Endothelial cell of umbilical vein (primary cell): ENCODE measurements at regions not wholly inside any gene's neighbourhood (a gene's known extent, or its start where the extent isn't known, plus 50 kb on each side); places are given as distances from the start of the nearest gene placed in this dataset.

Experiments
- EZH2 ChIP-seq: IDR thresholded peaks from 2 replicates; pipeline ENCODE4 v1.6.1; 2012; ENCODE audit warnings: borderline replicate concordance, low read depth, mild to moderate bottlenecking, moderate library complexity, low read length, inconsistent platforms; ENCODE audit not compliant: severe bottlenecking
- JUN ChIP-seq: IDR thresholded peaks from 2 replicates; pipeline ENCODE4 v1.6.1; 2011; ENCODE audit warnings: borderline replicate concordance, low read depth; ENCODE audit not compliant: insufficient read length, insufficient read depth
- POLR2A ChIP-seq: IDR thresholded peaks from 2 replicates; pipeline ENCODE4 v1.6.1; 2012; ENCODE audit warnings: low read depth, mild to moderate bottlenecking, control low read depth, low read length
- POLR2AphosphoS5 ChIP-seq: IDR thresholded peaks from 2 replicates; pipeline ENCODE4 v1.6.1; 2012; ENCODE audit warnings: low read depth, mild to moderate bottlenecking, control low read depth, low read length, moderate library complexity; ENCODE audit not compliant: insufficient read depth
- TF ChIP-seq, protein P1 (sequence below), 2 donors: IDR thresholded peaks; 1 replicate in 1 of 2; 2 replicates in 1 of 2; pipeline ENCODE4 v1.5.1; 2011; ENCODE audit warnings: low read length in 2 of 2, mild to moderate bottlenecking in 2 of 2, moderate library complexity in 2 of 2, control low read depth in 1 of 2, inconsistent platforms in 1 of 2, low read depth in 1 of 2; ENCODE audit not compliant: insufficient read depth in 1 of 2; ENCODE audit errors: extremely low read depth in 1 of 2

DNA sequence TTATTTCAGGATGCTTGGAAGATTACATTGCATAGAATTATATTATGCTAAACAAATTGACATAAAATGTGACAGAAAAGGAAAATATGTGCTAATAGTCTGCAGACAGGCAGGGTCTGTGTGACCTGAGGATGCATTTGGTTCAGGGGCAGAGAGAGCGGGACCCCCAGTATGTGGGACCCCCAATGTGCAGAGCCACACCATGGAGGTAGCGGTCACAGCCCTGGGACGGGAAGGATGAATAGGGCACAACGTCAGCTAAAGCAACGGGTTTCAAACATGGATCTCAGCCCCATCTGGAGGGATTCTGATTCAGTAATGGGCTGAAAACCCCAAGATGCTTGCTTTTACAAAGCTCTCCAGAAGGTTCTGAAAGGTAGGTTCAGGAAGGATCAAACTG, 251.8 kb upstream of the ADARB2 start:
- TF ChIP-seq, protein P1, sequence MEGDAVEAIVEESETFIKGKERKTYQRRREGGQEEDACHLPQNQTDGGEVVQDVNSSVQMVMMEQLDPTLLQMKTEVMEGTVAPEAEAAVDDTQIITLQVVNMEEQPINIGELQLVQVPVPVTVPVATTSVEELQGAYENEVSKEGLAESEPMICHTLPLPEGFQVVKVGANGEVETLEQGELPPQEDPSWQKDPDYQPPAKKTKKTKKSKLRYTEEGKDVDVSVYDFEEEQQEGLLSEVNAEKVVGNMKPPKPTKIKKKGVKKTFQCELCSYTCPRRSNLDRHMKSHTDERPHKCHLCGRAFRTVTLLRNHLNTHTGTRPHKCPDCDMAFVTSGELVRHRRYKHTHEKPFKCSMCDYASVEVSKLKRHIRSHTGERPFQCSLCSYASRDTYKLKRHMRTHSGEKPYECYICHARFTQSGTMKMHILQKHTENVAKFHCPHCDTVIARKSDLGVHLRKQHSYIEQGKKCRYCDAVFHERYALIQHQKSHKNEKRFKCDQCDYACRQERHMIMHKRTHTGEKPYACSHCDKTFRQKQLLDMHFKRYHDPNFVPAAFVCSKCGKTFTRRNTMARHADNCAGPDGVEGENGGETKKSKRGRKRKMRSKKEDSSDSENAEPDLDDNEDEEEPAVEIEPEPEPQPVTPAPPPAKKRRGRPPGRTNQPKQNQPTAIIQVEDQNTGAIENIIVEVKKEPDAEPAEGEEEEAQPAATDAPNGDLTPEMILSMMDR (IDR thresholded peaks at IDR 0.05; ENCODE audit: extremely low read depth in 1 of 2, insufficient read depth in 1 of 2, low read depth in 1 of 2, low read length in 2 of 2), result no peak
- TF ChIP-seq POLR2A (no peak), EZH2 (no peak), JUN (no peak), POLR2AphosphoS5 (no peak)
